Thymus (tissue), 11 donors: ENCODE measurements at regions not wholly inside any gene's neighbourhood (a gene's known extent, or its start where the extent isn't known, plus 50 kb on each side); places are given as distances from the start of the nearest gene placed in this dataset.

Experiments used
- DNase-seq, 9 donors: peaks; one replicate each; pipeline ENCODE4 v3.0.0-alpha.2; 2013; ENCODE audit warnings: low spot score in 9 of 9, low read depth in 6 of 9, missing footprints in 1 of 9
- H3K27ac ChIP-seq, 2 donors: one replicate each; pipeline ENCODE4 v1.5.1; 2013; ENCODE audit warnings: control low read depth in 1 of 2, low read depth in 1 of 2, low read length in 1 of 2, mild to moderate bottlenecking in 1 of 2, moderate library complexity in 1 of 2
- H3K27me3 ChIP-seq, 2 donors: one replicate each; pipeline ENCODE4 v1.5.1; 2013; ENCODE audit warnings: low read length in 1 of 2; ENCODE audit not compliant: control insufficient read depth in 2 of 2, insufficient read depth in 1 of 2
- H3K36me3 ChIP-seq, 2 donors: one replicate each; pipeline ENCODE4 v1.5.1; 2013; ENCODE audit warnings: low read length in 1 of 2, mild to moderate bottlenecking in 1 of 2, moderate library complexity in 1 of 2; ENCODE audit not compliant: control insufficient read depth in 2 of 2, insufficient read depth in 2 of 2
- H3K4me1 ChIP-seq, 2 donors: one replicate each; pipeline ENCODE4 v1.5.1; 2013; ENCODE audit warnings: low read length in 2 of 2; ENCODE audit not compliant: control insufficient read depth in 2 of 2, insufficient read depth in 2 of 2
- H3K4me3 ChIP-seq, 2 donors: one replicate each; pipeline ENCODE4 v1.5.1; 2013; ENCODE audit warnings: low read length in 2 of 2, control low read depth in 1 of 2, mild to moderate bottlenecking in 1 of 2
- H3K9me3 ChIP-seq, 2 donors: one replicate each; pipeline ENCODE4 v1.5.1; 2013; ENCODE audit warnings: low read length in 1 of 2, mild to moderate bottlenecking in 1 of 2; ENCODE audit not compliant: control insufficient read depth in 2 of 2, insufficient read depth in 1 of 2
- WGBS: extraction: QIAGEN DNeasy Blood & Tissue Kit; methylation state at CpG from one replicate; pipeline ENCODE4 v1.1.7; 2013; 5-methylcytosine and 5-hydroxymethylcytosine counted together
- donor health status: healthy.

GRCh38 chr9:106713206-106713605, 149.8 kb upstream of the ZNF462 start:
- WGBS: 97% methylated on average over 3 of the region's 3 CpGs
- Histone ChIP-seq H3K27me3 (no peaks in the 10 kb centered on the region), H3K9me3 (no peaks in the 10 kb centered on the region), H3K4me1 (no peaks in the 10 kb centered on the region), H3K4me3 (no peak overlapping the region), H3K27ac (no peak overlapping the region), H3K36me3 (no peaks in the 10 kb centered on the region)
- DNase-seq: no peak

- H3K36me3 ChIP-seq: no peaks in the 10 kb centered on the region
- no peaks in the 10 kb centered on the region for H3K27me3 ChIP-seq
- H3K4me1 ChIP-seq: no peaks in the 10 kb centered on the region
- H3K9me3 ChIP-seq: no peaks in the 10 kb centered on the region
- H3K4me3 ChIP-seq: no peak overlapping the region
- DNase-seq: no peak
- WGBS: 88% methylated on average over 1 of the region's 1 CpG
- no peak overlapping the region for H3K27ac ChIP-seq
These were observed 146.1 kb upstream of the ZNF462 start for GRCh38 chr9:106716820-106717219.

- Histone ChIP-seq H3K9me3 (no peaks in the 10 kb centered on the region), H3K27me3 (no peaks in the 10 kb centered on the region), H3K27ac (no peak overlapping the region), H3K4me1 (no peaks in the 10 kb centered on the region), H3K36me3 (no peaks in the 10 kb centered on the region), H3K4me3 (no peak overlapping the region)
- 95% methylated on average over 2 of the region's 2 CpGs for WGBS
- DNase-seq: no peak
These were observed 145.3 kb upstream of the ZNF462 start for GRCh38 chr9:106717686-106718085.

GRCh38 chr9:106718936-106719335, 144.0 kb upstream of the ZNF462 start:
- H3K27me3 ChIP-seq: no peaks in the 10 kb centered on the region
- H3K27ac ChIP-seq: no peak overlapping the region
- H3K9me3 ChIP-seq: no peaks in the 10 kb centered on the region
- no peak overlapping the region for H3K4me3 ChIP-seq
- no peak for DNase-seq
- no peaks in the 10 kb centered on the region for H3K36me3 ChIP-seq
- no peaks in the 10 kb centered on the region for H3K4me1 ChIP-seq

DNA sequence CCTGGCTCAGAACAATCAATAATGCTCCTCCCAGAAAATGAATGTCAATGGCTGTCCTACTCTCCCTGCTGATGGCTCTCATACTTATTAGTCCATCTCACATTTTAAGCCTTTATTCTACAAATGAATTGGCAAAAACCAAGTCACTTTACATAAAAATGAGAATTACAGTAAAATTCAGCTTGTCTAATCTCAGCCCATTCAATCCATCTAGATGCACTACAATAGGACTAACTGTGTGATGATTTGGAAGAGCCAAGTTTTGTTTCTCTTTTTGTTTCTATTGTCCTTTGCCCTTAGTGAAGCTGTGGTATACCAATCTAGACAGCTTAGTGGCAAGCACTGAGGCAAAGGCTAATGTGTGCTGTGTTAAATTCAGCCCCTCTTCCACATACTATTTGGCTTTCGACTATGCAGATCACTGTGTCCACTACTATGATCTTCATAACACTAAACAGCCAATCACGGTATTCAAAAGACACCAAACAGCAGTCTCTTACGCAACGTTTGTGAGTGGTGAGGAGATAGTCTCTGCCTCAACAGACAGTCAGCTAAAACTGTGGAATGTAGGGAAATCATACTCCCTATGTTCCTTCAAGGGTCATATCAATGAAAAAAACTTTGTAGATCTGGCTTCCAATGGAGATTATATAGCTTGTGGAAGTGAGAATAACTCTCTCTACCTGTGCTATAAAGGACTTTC, 140.8 kb upstream of the ZNF462 start:
- Histone ChIP-seq H3K36me3 (no peaks in the 10 kb centered on the region), H3K27ac (no peak overlapping the region), H3K27me3 (no peaks in the 10 kb centered on the region), H3K9me3 (no peaks in the 10 kb centered on the region), H3K4me3 (no peak overlapping the region), H3K4me1 (no peaks in the 10 kb centered on the region)
- 95% methylated on average over 4 of the region's 4 CpGs for WGBS
- no peak for DNase-seq

DNA sequence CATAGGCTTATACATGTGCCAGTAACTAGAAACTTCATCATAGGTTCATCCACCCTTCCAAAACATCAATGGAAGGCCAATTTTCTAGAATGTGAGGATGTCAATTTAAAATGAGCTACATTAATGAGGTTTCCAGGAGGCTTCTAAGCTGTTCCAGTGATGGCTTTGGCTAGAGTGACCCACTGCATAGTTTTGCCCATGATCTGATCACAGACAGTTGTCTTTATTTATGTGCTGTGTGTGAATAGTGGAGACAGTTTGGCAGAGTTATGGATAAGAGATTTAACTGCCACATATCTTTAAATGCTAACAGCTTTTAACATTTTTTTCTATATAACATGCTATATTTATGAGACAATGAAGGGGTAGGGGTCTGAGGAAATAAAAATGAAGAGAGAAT, 139.0 kb upstream of the ZNF462 start:
- Histone ChIP-seq H3K36me3 (no peaks in the 10 kb centered on the region), H3K4me1 (no peaks in the 10 kb centered on the region), H3K27me3 (no peaks in the 10 kb centered on the region), H3K4me3 (no peak overlapping the region), H3K9me3 (no peaks in the 10 kb centered on the region), H3K27ac (no peak overlapping the region)
- DNase-seq: no peak

- no peak overlapping the region for H3K4me3 ChIP-seq
- H3K36me3 ChIP-seq: no peaks in the 10 kb centered on the region
- WGBS: 96% methylated on average over 2 of the region's 2 CpGs
- no peak overlapping the region for H3K27ac ChIP-seq
- no peak for DNase-seq
- H3K9me3 ChIP-seq: no peaks in the 10 kb centered on the region
- H3K27me3 ChIP-seq: no peaks in the 10 kb centered on the region
- H3K4me1 ChIP-seq: no peaks in the 10 kb centered on the region
These were observed 138.4 kb upstream of the ZNF462 start for GRCh38 chr9:106724566-106724965.

GRCh38 chr9:106726070-106726815, 136.7 kb upstream of the ZNF462 start:
- WGBS: 94% methylated on average over 5 of the region's 5 CpGs
- Histone ChIP-seq H3K27me3 (no peaks in the 10 kb centered on the region), H3K4me1 (no peaks in the 10 kb centered on the region), H3K36me3 (no peaks in the 10 kb centered on the region), H3K4me3 (no peak overlapping the region), H3K27ac (no peak overlapping the region), H3K9me3 (no peaks in the 10 kb centered on the region)
- no peak for DNase-seq

GRCh38 chr9:106727969-106728368, 135.0 kb upstream of the ZNF462 start:
- WGBS: 97% methylated on average over 3 of the region's 3 CpGs
- H3K4me3 ChIP-seq: no peak overlapping the region
- H3K27me3 ChIP-seq: no peaks in the 10 kb centered on the region
- no peaks in the 10 kb centered on the region for H3K9me3 ChIP-seq
- H3K4me1 ChIP-seq: no peaks in the 10 kb centered on the region
- H3K27ac ChIP-seq: no peak overlapping the region
- H3K36me3 ChIP-seq: no peaks in the 10 kb centered on the region
- no peak for DNase-seq
